COR-L47 (cell line): ENCODE measurements at regions not wholly inside any gene's neighbourhood (a gene's known extent, or its start where the extent isn't known, plus 50 kb on each side); places are given as distances from the start of the nearest gene placed in this dataset.

Source experiments
- DNase-seq: peaks from one replicate; lab custom pipeline; 2025; lab: John Stamatoyannopoulos, UW

- no peak for DNase-seq
Measured at GRCh38 chr2:158732573-158733429, 62.3 kb upstream of the DAPL1 start.

DNA sequence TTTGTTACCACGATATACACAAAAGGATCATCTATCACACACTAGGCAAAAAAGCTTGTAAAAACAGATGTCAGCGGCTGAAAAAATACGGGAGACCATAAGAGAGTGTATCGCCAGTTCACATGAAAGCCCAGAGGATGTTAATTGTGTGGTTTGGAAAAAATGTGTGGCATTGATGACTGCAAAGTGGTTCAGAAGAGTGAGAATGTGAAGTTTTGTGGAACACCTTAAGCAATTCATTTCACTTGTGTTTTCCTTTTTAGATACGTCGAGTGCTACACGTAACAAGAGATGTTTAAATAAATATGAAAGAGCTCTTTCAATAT lies 61.7 kb upstream of the DAPL1 start:
- DNase-seq = no peak

GRCh38 chr2:158734442-158734841 lies 60.7 kb upstream of the DAPL1 start:
- DNase-seq = no peak

- no peak for DNase-seq
Measured at GRCh38 chr2:158735822-158736580, 59.1 kb upstream of the DAPL1 start.

- DNase-seq = no peak
Measured at GRCh38 chr2:158738363-158738762, 56.8 kb upstream of the DAPL1 start.

- no peak for DNase-seq
Measured at GRCh38 chr2:158740127-158740526, 55.0 kb upstream of the DAPL1 start.

DNA sequence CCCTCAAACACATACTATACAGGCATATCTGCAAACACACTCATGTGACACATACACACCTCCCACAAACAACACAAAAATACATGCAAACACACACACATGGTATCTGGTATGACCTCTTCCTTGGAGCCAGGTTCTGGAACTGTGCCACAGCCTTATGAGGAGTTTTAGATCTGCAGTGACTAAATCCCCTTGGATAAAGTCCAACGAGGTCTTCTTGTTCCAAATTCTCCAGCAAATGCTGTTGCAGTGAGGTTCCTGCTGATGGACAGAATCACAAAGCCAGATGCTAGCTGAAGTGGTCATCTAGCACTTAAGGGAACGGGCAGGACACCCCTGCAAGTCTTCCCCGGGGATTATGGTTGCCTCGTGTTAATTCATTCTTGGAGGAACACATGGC lies 54.5 kb upstream of the DAPL1 start:
- DNase-seq = no peak

GRCh38 chr2:158741625-158742024 lies 53.5 kb upstream of the DAPL1 start:
- DNase-seq = no peak

DNA sequence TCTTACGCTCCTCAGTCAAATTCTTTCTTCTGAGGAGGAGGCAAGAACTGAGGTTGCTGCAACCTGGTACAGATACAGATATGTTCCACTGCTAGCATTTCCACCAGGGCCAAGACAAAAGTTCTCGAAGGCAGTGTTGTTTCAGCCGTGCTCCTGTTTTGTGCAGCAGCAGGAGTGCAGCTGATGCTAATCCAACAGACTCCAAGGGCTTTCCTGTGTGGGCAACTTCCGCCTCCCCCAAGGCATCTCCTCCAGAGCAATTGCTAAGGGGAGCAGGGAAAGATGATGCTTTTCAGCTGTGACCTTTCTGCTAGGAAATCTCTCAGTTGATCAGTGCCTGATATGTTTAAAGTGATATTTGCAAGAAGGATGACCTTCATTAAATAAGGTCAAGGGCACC lies 52.6 kb upstream of the DAPL1 start:
- DNase-seq = no peak

GRCh38 chr2:158743466-158743865 lies 51.7 kb upstream of the DAPL1 start:
- DNase-seq = no peak

DNA sequence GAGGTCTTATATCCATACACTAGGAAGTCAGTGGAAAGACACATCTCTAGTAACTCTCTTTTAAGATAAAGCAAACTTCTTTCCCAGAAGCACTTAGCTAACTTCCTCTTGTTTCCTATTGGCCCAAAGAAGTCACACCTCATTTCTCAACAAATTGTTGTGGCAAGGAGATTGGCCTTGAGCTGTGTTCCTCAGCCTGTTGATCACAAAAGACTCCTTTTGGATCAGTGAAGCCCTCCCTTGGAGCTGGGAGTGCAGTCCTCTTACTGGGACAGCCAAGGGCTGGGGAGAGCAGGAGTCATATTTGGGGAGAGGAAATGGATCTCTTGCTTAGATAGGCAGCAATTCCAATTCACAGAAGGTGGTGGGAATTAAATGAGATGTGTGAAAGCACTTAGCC lies 51.2 kb upstream of the DAPL1 start:
- no peak for DNase-seq

- DNase-seq = peak; percentile 73
Measured at GRCh38 chr2:158745067-158745865, 49.9 kb upstream of the DAPL1 start.
